ENCODE measurements at regions not wholly inside any gene's neighbourhood (a gene's known extent, or its start where the extent isn't known, plus 50 kb on each side); places are given as distances from the start of the nearest gene placed in this dataset.

DNA sequence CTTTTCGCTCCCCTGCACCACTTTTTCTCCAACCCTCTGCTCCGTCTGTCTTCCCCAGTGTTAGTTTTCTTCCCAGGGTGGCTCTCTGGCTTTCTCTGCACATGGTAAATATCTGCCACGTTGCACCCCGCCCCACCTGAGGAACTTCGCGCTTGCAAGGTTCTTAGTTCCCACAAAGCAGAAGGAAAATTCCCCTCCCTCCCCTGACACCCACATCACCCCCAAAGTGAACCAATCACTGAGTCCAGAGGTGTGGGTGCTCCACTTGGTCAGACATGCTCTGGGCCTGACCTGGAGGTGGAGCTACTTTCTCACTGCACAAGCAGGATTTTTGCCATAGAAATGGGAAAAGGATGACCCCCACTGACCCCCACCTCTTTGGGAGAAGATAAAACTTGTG lies 415.0 kb downstream of the FUT8 start:
- Histone ChIP-seq H3K4me1 (replicated peaks in 1 of 2) (no peaks in the 10 kb centered on the region), H3K9me3 (replicated peaks in 1 of 3) (no peaks in the 10 kb centered on the region), H3K27ac (no peak overlapping the region), H3K36me3 (replicated peaks in 1 of 2) (no peaks in the 10 kb centered on the region), H3K27me3 (no peaks in the 10 kb centered on the region), H3K4me3 (no peak overlapping the region)
- TF ChIP-seq, protein P1, sequence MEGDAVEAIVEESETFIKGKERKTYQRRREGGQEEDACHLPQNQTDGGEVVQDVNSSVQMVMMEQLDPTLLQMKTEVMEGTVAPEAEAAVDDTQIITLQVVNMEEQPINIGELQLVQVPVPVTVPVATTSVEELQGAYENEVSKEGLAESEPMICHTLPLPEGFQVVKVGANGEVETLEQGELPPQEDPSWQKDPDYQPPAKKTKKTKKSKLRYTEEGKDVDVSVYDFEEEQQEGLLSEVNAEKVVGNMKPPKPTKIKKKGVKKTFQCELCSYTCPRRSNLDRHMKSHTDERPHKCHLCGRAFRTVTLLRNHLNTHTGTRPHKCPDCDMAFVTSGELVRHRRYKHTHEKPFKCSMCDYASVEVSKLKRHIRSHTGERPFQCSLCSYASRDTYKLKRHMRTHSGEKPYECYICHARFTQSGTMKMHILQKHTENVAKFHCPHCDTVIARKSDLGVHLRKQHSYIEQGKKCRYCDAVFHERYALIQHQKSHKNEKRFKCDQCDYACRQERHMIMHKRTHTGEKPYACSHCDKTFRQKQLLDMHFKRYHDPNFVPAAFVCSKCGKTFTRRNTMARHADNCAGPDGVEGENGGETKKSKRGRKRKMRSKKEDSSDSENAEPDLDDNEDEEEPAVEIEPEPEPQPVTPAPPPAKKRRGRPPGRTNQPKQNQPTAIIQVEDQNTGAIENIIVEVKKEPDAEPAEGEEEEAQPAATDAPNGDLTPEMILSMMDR (IDR thresholded peaks at IDR 0.05): no peak
- TF ChIP-seq POLR2A (IDR thresholded peaks at IDR 0.05): no peak
- WGBS, 4 donors: 74 to 90% (median 82%) methylated on average over 6 of the region's 6 CpGs
- no peak for DNase-seq
- intact Hi-C loops (cut with DNase I): loop anchor here (5.0 to 10.0 kb wide), 2 partner anchors 415 to 663 kb away; partner anchors contain the start of gene FUT8 (in 1 of the 2)

DNA sequence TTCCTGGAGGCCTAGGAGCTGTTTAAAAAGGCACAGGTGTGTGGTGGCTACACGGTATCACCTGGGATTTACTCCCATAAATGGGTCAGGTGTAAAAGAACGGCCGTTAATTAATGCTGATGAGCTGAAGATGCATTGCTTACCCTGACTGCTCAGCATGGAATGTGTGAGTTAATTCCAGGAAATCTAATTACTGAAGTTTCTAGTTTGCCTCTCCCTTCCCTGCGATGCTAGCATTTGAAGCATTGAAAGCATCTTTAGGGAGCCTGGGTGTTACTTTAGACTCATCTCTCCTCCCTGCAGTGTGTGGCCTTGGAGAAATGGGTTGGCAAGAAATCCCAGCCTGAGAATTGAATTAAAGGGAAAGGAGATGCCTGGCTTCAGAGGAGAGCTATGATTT lies 415.9 kb downstream of the FUT8 start:
- TF ChIP-seq, protein P1 (IDR thresholded peaks at IDR 0.05): no peak
- no peak for TF ChIP-seq POLR2A (IDR thresholded peaks at IDR 0.05)
- H3K27me3 ChIP-seq: no peaks in the 10 kb centered on the region
- no peak overlapping the region for H3K4me3 ChIP-seq
- H3K9me3 ChIP-seq (replicated peaks in 1 of 3): no peaks in the 10 kb centered on the region
- intact Hi-C loops (cut with DNase I): loop anchor here (5.0 to 10.0 kb wide), 2 partner anchors 416 to 664 kb away; partner anchors contain the start of gene FUT8 (in 1 of the 2)
- no peak for DNase-seq
- WGBS, 4 donors: 63 to 82% (median 67%) methylated on average over 4 of the region's 4 CpGs
- no peak overlapping the region for H3K27ac ChIP-seq
- H3K36me3 ChIP-seq (replicated peaks in 1 of 2): no peaks in the 10 kb centered on the region
- peaks cover 0 to 8% of the 10 kb centered on the region in 2 donors for H3K4me1 ChIP-seq (replicated peaks in 1 of 2)

GRCh38 chr14:65832431-65833266 lies 420.1 kb downstream of the FUT8 start:
- TF ChIP-seq, protein P1 (IDR thresholded peaks at IDR 0.05): no peak
- Histone ChIP-seq H3K36me3 (replicated peaks in 1 of 2) (no peaks in the 10 kb centered on the region), H3K27me3 (no peaks in the 10 kb centered on the region), H3K9me3 (replicated peaks in 1 of 3) (no peaks in the 10 kb centered on the region), H3K4me3 (no peak overlapping the region), H3K27ac (no peak overlapping the region), H3K4me1 (replicated peaks in 1 of 2) (peaks cover 0 to 15% of the 10 kb centered on the region in 2 donors)
- no peak for DNase-seq
- intact Hi-C loops (cut with DNase I): no loop called here
- 45 to 52% (median 49%) methylated on average over 10 of the region's 10 CpGs for WGBS, 4 donors

DNA sequence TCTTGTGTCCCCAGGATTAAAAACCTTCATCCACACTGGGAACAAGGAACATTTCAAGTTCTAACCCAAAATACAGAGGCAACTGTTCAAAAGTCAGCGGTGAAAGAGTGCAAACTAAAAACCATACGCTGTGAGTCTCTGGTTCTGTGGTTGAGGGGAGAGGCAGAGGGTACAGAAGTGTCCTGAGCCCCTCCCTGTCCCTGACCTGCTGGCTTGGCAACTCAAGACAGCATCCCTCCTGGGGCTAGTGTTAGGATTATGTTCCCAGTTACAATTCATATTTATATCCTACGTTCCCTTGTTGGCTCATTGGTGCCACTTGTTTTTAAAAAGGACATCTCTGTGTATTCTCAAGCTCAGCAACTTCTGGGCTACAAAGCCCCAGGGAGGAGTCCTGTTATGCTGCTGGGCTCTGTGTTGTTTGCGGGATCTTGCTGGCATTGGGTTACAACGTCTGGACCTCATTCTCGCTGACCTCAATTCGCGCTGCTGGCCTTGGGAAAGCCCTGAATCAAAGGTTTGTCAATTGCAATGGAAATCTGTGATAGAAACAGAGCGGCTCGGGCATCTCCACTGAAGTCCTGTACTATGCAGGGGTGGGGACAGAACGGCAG lies 420.8 kb downstream of the FUT8 start:
- WGBS, 4 donors: 50 to 70% (median 53%) methylated on average over 11 of the region's 11 CpGs
- TF ChIP-seq, protein P1 (IDR thresholded peaks at IDR 0.05): no peak
- TF ChIP-seq POLR2A (IDR thresholded peaks at IDR 0.05): no peak
- no peaks in the 10 kb centered on the region for H3K36me3 ChIP-seq (replicated peaks in 1 of 2)
- H3K4me1 ChIP-seq (replicated peaks in 1 of 2): peaks cover 0 to 15% of the 10 kb centered on the region in 2 donors
- no peaks in the 10 kb centered on the region for H3K27me3 ChIP-seq
- peak overlapping the region in 1 of 5 donors; percentile 25 for H3K27ac ChIP-seq
- no peak overlapping the region for H3K4me3 ChIP-seq
- intact Hi-C loops (cut with DNase I): no loop called here
- peak; percentile 25 to 63 (median 58) for DNase-seq
- H3K9me3 ChIP-seq (replicated peaks in 1 of 3): no peaks in the 10 kb centered on the region
